Left forelimb (tissue), 1 donor: ENCODE measurements at regions not wholly inside any gene's neighbourhood (a gene's known extent, or its start where the extent isn't known, plus 50 kb on each side); places are given as distances from the start of the nearest gene placed in this dataset.

ENCODE experiments used
- DNase-seq: peaks from one replicate; pipeline ENCODE4 v3.0.0-alpha.2; 2018; ENCODE audit warnings: low spot score

- DNase-seq: no peak
Observed at GRCh38 chr6:15044146-15044882, 201.6 kb upstream of the JARID2 start.

- DNase-seq: no peak
Observed at GRCh38 chr6:15044948-15045347, 200.9 kb upstream of the JARID2 start.

- DNase-seq: no peak
Observed at GRCh38 chr6:15046751-15047150, 199.1 kb upstream of the JARID2 start.

GRCh38 chr6:15048367-15048766 is 197.5 kb upstream of the JARID2 start:
- no peak for DNase-seq

GRCh38 chr6:15058200-15059061 is 187.4 kb upstream of the JARID2 start:
- DNase-seq: no peak

- no peak for DNase-seq
Observed at GRCh38 chr6:15061180-15061641, 184.7 kb upstream of the JARID2 start.

- DNase-seq: no peak
Observed at GRCh38 chr6:15061908-15062515, 183.9 kb upstream of the JARID2 start.

GRCh38 chr6:15062516-15063252 is 183.2 kb upstream of the JARID2 start:
- DNase-seq: no peak

- no peak for DNase-seq
Observed at GRCh38 chr6:15063253-15063853, 182.5 kb upstream of the JARID2 start.

- no peak for DNase-seq
Observed at GRCh38 chr6:15065261-15065989, 180.4 kb upstream of the JARID2 start.

GRCh38 chr6:15066089-15066758 is 179.6 kb upstream of the JARID2 start:
- no peak for DNase-seq

GRCh38 chr6:15073344-15073789 is 172.5 kb upstream of the JARID2 start:
- no peak for DNase-seq

GRCh38 chr6:15073883-15074465 is 171.9 kb upstream of the JARID2 start:
- DNase-seq: no peak

GRCh38 chr6:15074806-15075205 is 171.1 kb upstream of the JARID2 start:
- no peak for DNase-seq

- DNase-seq: no peak
Observed at GRCh38 chr6:15076565-15076964, 169.3 kb upstream of the JARID2 start.

- no peak for DNase-seq
Observed at GRCh38 chr6:15077006-15077405, 168.9 kb upstream of the JARID2 start.

GRCh38 chr6:15077961-15078360 is 167.9 kb upstream of the JARID2 start:
- DNase-seq: no peak

GRCh38 chr6:15079288-15079817 is 166.5 kb upstream of the JARID2 start:
- no peak for DNase-seq

- no peak for DNase-seq
Observed at GRCh38 chr6:15080895-15081294, 165.0 kb upstream of the JARID2 start.

GRCh38 chr6:15081447-15081846 is 164.4 kb upstream of the JARID2 start:
- no peak for DNase-seq
